ENCODE measurements at regions not wholly inside any gene's neighbourhood (a gene's known extent, or its start where the extent isn't known, plus 50 kb on each side); places are given as distances from the start of the nearest gene placed in this dataset.

- DNase-seq (no peak), ATAC-seq (peak; percentile 37 to 53 (median 48))
- 38% methylated on average over 9 of the region's 9 CpGs for WGBS (ENCODE audit: insufficient coverage, low coverage, low lambda C conversion rate, missing lambda C conversion rate)
- H3K4me3 ChIP-seq = no peak overlapping the region
- no peak overlapping the region for H3K27ac ChIP-seq
- peaks cover 0 to 19% (median 8%) of the 10 kb centered on the region in 4 donors for H3K4me1 ChIP-seq
- intact Hi-C loops (cut with DNase I) = no loop called here
- TF ChIP-seq CTCF (IDR thresholded peaks at IDR 0.05) (no peak), POLR2A (IDR thresholded peaks at IDR 0.05) (no peak)
- no peaks in the 10 kb centered on the region for H3K9me3 ChIP-seq
- no peaks in the 10 kb centered on the region for H3K27me3 ChIP-seq
- no peaks in the 10 kb centered on the region for H3K36me3 ChIP-seq
Measured at GRCh38 chr1:4530166-4530785, 124.1 kb upstream of the AJAP1 start.

GRCh38 chr1:4531842-4532241 is 122.6 kb upstream of the AJAP1 start:
- no peak overlapping the region for H3K27ac ChIP-seq
- intact Hi-C loops (cut with DNase I) = no loop called here
- no peaks in the 10 kb centered on the region for H3K27me3 ChIP-seq
- peaks cover 0 to 19% (median 8%) of the 10 kb centered on the region in 4 donors for H3K4me1 ChIP-seq
- no peaks in the 10 kb centered on the region for H3K36me3 ChIP-seq
- WGBS (ENCODE audit: insufficient coverage, low coverage, low lambda C conversion rate, missing lambda C conversion rate) = 82% methylated on average over 4 of the region's 5 CpGs
- TF ChIP-seq POLR2A (IDR thresholded peaks at IDR 0.05) (no peak), CTCF (IDR thresholded peaks at IDR 0.05) (no peak)
- H3K4me3 ChIP-seq = no peak overlapping the region
- no peaks in the 10 kb centered on the region for H3K9me3 ChIP-seq
- ATAC-seq (no peak), DNase-seq (no peak)

GRCh38 chr1:4532656-4533055 is 121.8 kb upstream of the AJAP1 start:
- Histone ChIP-seq H3K36me3 (no peaks in the 10 kb centered on the region), H3K9me3 (no peaks in the 10 kb centered on the region), H3K27ac (no peak overlapping the region), H3K4me3 (no peak overlapping the region), H3K27me3 (no peaks in the 10 kb centered on the region), H3K4me1 (peaks cover 0 to 19% (median 8%) of the 10 kb centered on the region in 4 donors)
- 89% methylated on average over 4 of the region's 4 CpGs for WGBS (ENCODE audit: insufficient coverage, low coverage, low lambda C conversion rate, missing lambda C conversion rate)
- intact Hi-C loops (cut with DNase I) = no loop called here
- TF ChIP-seq POLR2A (IDR thresholded peaks at IDR 0.05) (no peak), CTCF (IDR thresholded peaks at IDR 0.05) (no peak)
- DNase-seq (no peak), ATAC-seq (no peak)

GRCh38 chr1:4546911-4547310 is 107.5 kb upstream of the AJAP1 start:
- Histone ChIP-seq H3K27me3 (no peaks in the 10 kb centered on the region), H3K4me1 (no peaks in the 10 kb centered on the region), H3K27ac (no peak overlapping the region), H3K4me3 (no peak overlapping the region), H3K36me3 (no peaks in the 10 kb centered on the region), H3K9me3 (no peaks in the 10 kb centered on the region)
- TF ChIP-seq CTCF (IDR thresholded peaks at IDR 0.05) (no peak), POLR2A (IDR thresholded peaks at IDR 0.05) (no peak)
- 47% methylated on average over 4 of the region's 4 CpGs for WGBS (ENCODE audit: insufficient coverage, low coverage, low lambda C conversion rate, missing lambda C conversion rate)
- DNase-seq (no peak), ATAC-seq (no peak)
- intact Hi-C loops (cut with DNase I) = no loop called here

GRCh38 chr1:4549930-4550329 is 104.5 kb upstream of the AJAP1 start:
- H3K27me3 ChIP-seq = no peaks in the 10 kb centered on the region
- no peaks in the 10 kb centered on the region for H3K9me3 ChIP-seq
- intact Hi-C loops (cut with DNase I) = no loop called here
- no peaks in the 10 kb centered on the region for H3K4me1 ChIP-seq
- H3K27ac ChIP-seq = no peak overlapping the region
- ATAC-seq (no peak), DNase-seq (no peak)
- WGBS (ENCODE audit: insufficient coverage, low coverage, low lambda C conversion rate, missing lambda C conversion rate) = 49% methylated on average over 3 of the region's 3 CpGs
- TF ChIP-seq CTCF (IDR thresholded peaks at IDR 0.05) (no peak), POLR2A (IDR thresholded peaks at IDR 0.05) (no peak)
- no peak overlapping the region for H3K4me3 ChIP-seq
- H3K36me3 ChIP-seq = no peaks in the 10 kb centered on the region

Measured in right lobe of liver (tissue), 6 donors.